ENCODE measurements at regions not wholly inside any gene's neighbourhood (a gene's known extent, or its start where the extent isn't known, plus 50 kb on each side); places are given as distances from the start of the nearest gene placed in this dataset.

DNA sequence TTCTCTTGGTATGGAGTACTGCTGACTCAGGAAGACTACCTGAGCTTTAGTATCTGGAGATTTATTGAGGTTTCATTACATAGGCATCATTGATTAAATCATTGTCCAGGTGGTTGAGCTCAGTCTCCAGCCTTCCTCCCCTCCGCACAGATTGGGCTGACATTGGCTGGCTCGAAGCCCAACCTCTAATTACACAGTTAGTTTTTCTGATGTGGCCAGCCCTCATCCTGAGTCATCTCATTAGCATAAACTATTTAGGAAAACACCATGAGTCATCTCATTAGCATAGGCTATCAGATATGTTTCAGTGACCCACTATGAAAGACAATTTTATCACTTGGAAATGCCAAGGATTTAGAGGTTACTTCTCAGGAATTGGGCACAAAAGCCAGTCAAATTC, 93.9 kb upstream of the ANKRD50 start:
- TF ChIP-seq EZH2 (IDR thresholded peaks at IDR 0.05) = no peak
- no peak for TF ChIP-seq POLR2AphosphoS5 (IDR thresholded peaks at IDR 0.05; ENCODE audit: borderline replicate concordance, low read depth, low read length)
- TF ChIP-seq FOXP2 (optimal IDR thresholded peaks at IDR 0.05; ENCODE audit: control extremely low read depth, extremely low read length, insufficient read depth) = no peak
